Glutamatergic neuron (in vitro differentiated cells): ENCODE measurements at regions not wholly inside any gene's neighbourhood (a gene's known extent, or its start where the extent isn't known, plus 50 kb on each side); places are given as distances from the start of the nearest gene placed in this dataset.

Source experiments
- DNase-seq: peaks from one replicate; pipeline ENCODE4 v3.0.0; 2022
- H3K27ac Mint-ChIP-seq: one replicate; pipeline ENCODE4 v1.8.0; 2020; ENCODE audit warnings: mild to moderate bottlenecking, mixed read lengths, inconsistent platforms; ENCODE audit not compliant: unreplicated experiment
- H3K27me3 Mint-ChIP-seq: one replicate; pipeline ENCODE4 v1.8.0; 2020; ENCODE audit warnings: mild to moderate bottlenecking, moderate library complexity, mixed read lengths, inconsistent platforms; ENCODE audit not compliant: unreplicated experiment
- H3K36me3 Mint-ChIP-seq: one replicate; pipeline ENCODE4 v1.8.0; 2020; ENCODE audit warnings: mild to moderate bottlenecking, mixed read lengths, inconsistent platforms; ENCODE audit not compliant: unreplicated experiment
- H3K4me1 Mint-ChIP-seq: one replicate; pipeline ENCODE4 v1.8.0; 2020; ENCODE audit warnings: mild to moderate bottlenecking, low read depth, mixed read lengths, inconsistent platforms; ENCODE audit not compliant: unreplicated experiment
- H3K4me3 Mint-ChIP-seq: one replicate; pipeline ENCODE4 v1.8.0; 2020; ENCODE audit warnings: mild to moderate bottlenecking, mixed read lengths, inconsistent platforms; ENCODE audit not compliant: unreplicated experiment
- H3K9me3 Mint-ChIP-seq: one replicate; pipeline ENCODE4 v1.8.0; 2020; ENCODE audit warnings: mild to moderate bottlenecking, moderate library complexity, mixed read lengths, inconsistent platforms; ENCODE audit not compliant: unreplicated experiment
- TF ChIP-seq, protein P1 (sequence below): fragments of 200-600 bp; sonication (generic); IDR thresholded peaks from one replicate; pipeline ENCODE4 v1.5.0; 2021; ENCODE audit not compliant: partially characterized antibody, unreplicated experiment

DNA sequence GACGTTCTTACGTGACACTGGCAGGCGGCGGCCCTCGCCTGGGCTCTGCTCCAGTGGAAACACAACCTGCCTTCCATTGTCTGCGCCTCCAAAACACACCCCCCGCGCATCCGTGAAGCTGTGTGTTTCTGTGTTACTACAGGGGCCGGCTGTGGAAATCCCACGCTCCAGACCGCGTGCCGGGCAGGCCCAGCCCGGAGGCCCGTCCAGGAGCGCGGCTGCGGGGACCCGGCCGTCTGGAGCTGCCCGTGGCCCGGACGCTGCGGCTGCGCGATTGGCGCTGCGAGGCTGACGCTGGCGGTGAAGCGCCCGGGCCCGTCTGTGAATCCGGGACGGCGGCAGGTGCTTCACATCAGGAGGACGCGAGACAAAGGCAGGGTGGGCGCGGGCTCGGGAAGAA is 670.3 kb upstream of the SALL3 start:
- Mint-ChIP-seq H3K4me3 (no peak overlapping the region), H3K27me3 (no peaks in the 10 kb centered on the region), H3K4me1 (no peaks in the 10 kb centered on the region), H3K27ac (no peak overlapping the region), H3K36me3 (peaks cover 7% of the 10 kb centered on the region), H3K9me3 (no peaks in the 10 kb centered on the region)
- TF ChIP-seq, protein P1, sequence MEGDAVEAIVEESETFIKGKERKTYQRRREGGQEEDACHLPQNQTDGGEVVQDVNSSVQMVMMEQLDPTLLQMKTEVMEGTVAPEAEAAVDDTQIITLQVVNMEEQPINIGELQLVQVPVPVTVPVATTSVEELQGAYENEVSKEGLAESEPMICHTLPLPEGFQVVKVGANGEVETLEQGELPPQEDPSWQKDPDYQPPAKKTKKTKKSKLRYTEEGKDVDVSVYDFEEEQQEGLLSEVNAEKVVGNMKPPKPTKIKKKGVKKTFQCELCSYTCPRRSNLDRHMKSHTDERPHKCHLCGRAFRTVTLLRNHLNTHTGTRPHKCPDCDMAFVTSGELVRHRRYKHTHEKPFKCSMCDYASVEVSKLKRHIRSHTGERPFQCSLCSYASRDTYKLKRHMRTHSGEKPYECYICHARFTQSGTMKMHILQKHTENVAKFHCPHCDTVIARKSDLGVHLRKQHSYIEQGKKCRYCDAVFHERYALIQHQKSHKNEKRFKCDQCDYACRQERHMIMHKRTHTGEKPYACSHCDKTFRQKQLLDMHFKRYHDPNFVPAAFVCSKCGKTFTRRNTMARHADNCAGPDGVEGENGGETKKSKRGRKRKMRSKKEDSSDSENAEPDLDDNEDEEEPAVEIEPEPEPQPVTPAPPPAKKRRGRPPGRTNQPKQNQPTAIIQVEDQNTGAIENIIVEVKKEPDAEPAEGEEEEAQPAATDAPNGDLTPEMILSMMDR, result no peak
- DNase-seq, result no peak

DNA sequence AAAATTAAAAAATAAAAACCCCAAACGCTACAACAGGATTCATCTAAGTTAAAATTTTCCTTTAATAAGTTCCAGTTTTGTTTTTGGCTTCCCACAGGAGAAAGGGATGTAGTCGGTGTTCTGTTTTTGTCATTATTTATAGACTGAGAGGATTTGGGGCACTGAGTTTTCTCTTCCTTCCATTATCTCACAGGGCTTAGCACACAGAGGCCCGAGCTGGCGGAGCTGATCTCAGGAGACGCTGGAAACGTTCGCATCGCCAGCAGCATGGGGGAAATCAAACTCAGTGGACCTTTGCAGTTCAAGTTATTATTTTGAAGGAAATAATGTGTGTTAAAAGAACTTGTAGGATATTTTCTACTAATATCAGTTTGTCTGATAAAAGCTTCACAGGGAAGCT is 669.7 kb upstream of the SALL3 start:
- Mint-ChIP-seq H3K9me3 (no peaks in the 10 kb centered on the region), H3K36me3 (peaks cover 7% of the 10 kb centered on the region), H3K4me3 (no peak overlapping the region), H3K4me1 (no peaks in the 10 kb centered on the region), H3K27ac (no peak overlapping the region), H3K27me3 (no peaks in the 10 kb centered on the region)
- TF ChIP-seq, protein P1, result no peak
- DNase-seq, result no peak

DNA sequence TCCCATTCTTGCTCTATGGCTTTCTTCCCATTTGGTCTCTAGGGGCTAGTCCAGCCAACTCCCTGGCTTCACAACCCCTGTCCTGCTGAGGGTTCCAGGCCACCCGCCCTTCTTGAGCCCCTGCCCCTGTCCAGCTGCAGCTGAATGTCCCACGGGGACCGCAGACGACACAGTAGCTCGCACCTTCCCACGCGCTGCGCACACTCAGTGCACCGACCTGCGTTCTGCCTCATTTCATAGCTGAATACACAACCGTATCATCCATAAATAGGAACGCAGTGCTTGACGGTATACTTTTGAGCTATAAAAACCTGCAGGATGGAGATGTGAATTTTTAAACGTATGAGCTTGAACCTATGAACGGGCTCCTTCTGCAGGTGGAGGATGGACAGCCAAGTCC is 660.4 kb upstream of the SALL3 start:
- DNase-seq, result no peak
- H3K4me3 Mint-ChIP-seq, result no peak overlapping the region
- TF ChIP-seq, protein P1, result no peak
- H3K27ac Mint-ChIP-seq, result no peak overlapping the region
- no peaks in the 10 kb centered on the region for H3K4me1 Mint-ChIP-seq
- H3K36me3 Mint-ChIP-seq, result no peaks in the 10 kb centered on the region
- no peaks in the 10 kb centered on the region for H3K27me3 Mint-ChIP-seq
- no peaks in the 10 kb centered on the region for H3K9me3 Mint-ChIP-seq

DNA sequence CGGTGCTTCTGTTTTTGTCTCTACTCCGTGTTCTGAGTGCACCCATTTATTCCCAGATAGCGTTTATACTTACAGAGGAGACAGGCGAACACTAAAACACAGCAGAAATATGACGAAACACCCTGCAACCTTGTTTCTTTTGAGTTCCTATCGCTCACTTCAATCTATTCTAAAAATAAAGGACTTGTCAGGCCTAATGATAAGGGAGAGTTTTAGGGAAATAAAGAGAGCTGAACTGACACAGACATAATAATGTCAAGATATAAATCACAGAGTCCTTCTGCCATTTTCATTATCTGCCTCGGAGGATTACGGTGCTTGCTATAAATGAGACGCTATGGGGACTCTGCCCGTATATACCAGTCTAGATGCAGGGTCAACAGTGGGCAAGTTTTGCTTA is 659.7 kb upstream of the SALL3 start:
- no peak overlapping the region for H3K4me3 Mint-ChIP-seq
- H3K36me3 Mint-ChIP-seq, result no peaks in the 10 kb centered on the region
- DNase-seq, result no peak
- H3K4me1 Mint-ChIP-seq, result no peaks in the 10 kb centered on the region
- H3K27me3 Mint-ChIP-seq, result no peaks in the 10 kb centered on the region
- TF ChIP-seq, protein P1, result no peak
- H3K27ac Mint-ChIP-seq, result no peak overlapping the region
- H3K9me3 Mint-ChIP-seq, result no peaks in the 10 kb centered on the region

DNA sequence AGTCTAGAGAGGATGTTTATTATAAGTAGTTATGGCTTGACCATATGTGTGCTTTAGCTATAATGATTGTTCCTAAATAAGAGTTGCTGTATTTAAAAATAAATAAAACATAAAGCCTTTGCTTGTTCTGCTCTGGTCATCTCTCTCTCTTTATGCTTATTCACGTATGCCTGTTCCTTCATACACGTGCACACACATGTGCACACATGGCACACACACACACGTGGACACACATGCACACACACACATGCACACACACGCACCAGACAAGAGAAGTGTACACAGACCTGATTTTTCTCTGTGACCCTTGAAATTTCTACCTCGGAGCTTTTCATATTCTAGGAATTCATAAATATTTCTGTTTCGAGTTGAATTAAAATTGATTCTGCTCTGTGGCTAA is 658.2 kb upstream of the SALL3 start:
- Mint-ChIP-seq H3K27ac (no peak overlapping the region), H3K4me1 (no peaks in the 10 kb centered on the region), H3K9me3 (no peaks in the 10 kb centered on the region), H3K4me3 (no peak overlapping the region), H3K36me3 (no peaks in the 10 kb centered on the region), H3K27me3 (peaks cover 2% of the 10 kb centered on the region)
- TF ChIP-seq, protein P1, result no peak
- no peak for DNase-seq
